GM23338 (cell line): ENCODE measurements at regions not wholly inside any gene's neighbourhood (a gene's known extent, or its start where the extent isn't known, plus 50 kb on each side); places are given as distances from the start of the nearest gene placed in this dataset.

Source experiments
- ATAC-seq: fragments of 200-7000 bp; cut with Tn5 transposase; 3 replicates; pipeline ENCODE4 v1.9.1; 2020
- DNase-seq: peaks from one replicate; pipeline ENCODE4 v3.0.0-alpha.2; 2015; ENCODE audit warnings: low spot score
- H2AFZ ChIP-seq: fragments of 200-600 bp; sonication (generic); 2 replicates; pipeline ENCODE4 v1.8.0; 2016; ENCODE audit warnings: antibody characterized with exemption, mild to moderate bottlenecking, moderate library complexity
- H3F3A ChIP-seq: fragments of 200-600 bp; sonication (generic); replicated peaks from 2 replicates; pipeline ENCODE4 v1.8.0; 2017; ENCODE audit warnings: antibody characterized with exemption, mixed run types, low read depth
- H3K27ac ChIP-seq: fragments of 200-600 bp; sonication (generic); 2 replicates; pipeline ENCODE4 v1.6.1; 2016; ENCODE audit warnings: low read depth
- H3K27me3 ChIP-seq: fragments of 200-600 bp; sonication (generic); 2 replicates; pipeline ENCODE4 v1.8.0; 2016; ENCODE audit warnings: mild to moderate bottlenecking, mixed run types, moderate library complexity; ENCODE audit not compliant: insufficient read depth
- H3K36me3 ChIP-seq: fragments of 200-600 bp; sonication (generic); 2 replicates; pipeline ENCODE4 v1.8.0; 2016; ENCODE audit warnings: mild to moderate bottlenecking; ENCODE audit not compliant: insufficient read depth
- H3K4me1 ChIP-seq: fragments of 200-600 bp; sonication (generic); 2 replicates; pipeline ENCODE4 v1.8.0; 2016; ENCODE audit warnings: mild to moderate bottlenecking, moderate library complexity; ENCODE audit not compliant: insufficient read depth
- H3K4me2 ChIP-seq: fragments of 200-600 bp; sonication (generic); 2 replicates; pipeline ENCODE4 v1.7.1; 2017; ENCODE audit warnings: mixed run types
- H3K4me3 ChIP-seq: fragments of 200-600 bp; sonication (generic); 2 replicates; pipeline ENCODE4 v1.6.1; 2016; ENCODE audit warnings: mixed run types
- H3K79me2 ChIP-seq: fragments of 200-600 bp; sonication (generic); replicated peaks from 2 replicates; pipeline ENCODE4 v1.8.0; 2017; ENCODE audit warnings: mild to moderate bottlenecking; ENCODE audit not compliant: insufficient read depth
- H3K9me2 ChIP-seq: fragments of 200-600 bp; sonication (generic); 2 replicates; pipeline ENCODE4 v1.8.0; 2017; ENCODE audit not compliant: insufficient read depth
- H4K20me1 ChIP-seq: fragments of 200-600 bp; sonication (generic); replicated peaks from 2 replicates; pipeline ENCODE4 v1.8.0; 2017; ENCODE audit warnings: mild to moderate bottlenecking; ENCODE audit not compliant: insufficient read depth
- H3K27ac Mint-ChIP-seq: 2 replicates; pipeline ENCODE4 v1.8.0; 2020; ENCODE audit warnings: inconsistent platforms, mild to moderate bottlenecking, moderate library complexity, mixed read lengths
- H3K27me3 Mint-ChIP-seq: 3 replicates; pipeline ENCODE4 v1.8.0; 2022; ENCODE audit warnings: low read depth, mild to moderate bottlenecking, moderate library complexity, mixed read lengths, inconsistent platforms; ENCODE audit not compliant: insufficient read depth, poor library complexity
- H3K36me3 Mint-ChIP-seq: 3 replicates; pipeline ENCODE4 v1.8.0; 2021; ENCODE audit warnings: low read depth, mild to moderate bottlenecking, inconsistent platforms, moderate library complexity, mixed read lengths
- H3K4me1 Mint-ChIP-seq: 3 replicates; pipeline ENCODE4 v1.8.0; 2020; ENCODE audit warnings: mild to moderate bottlenecking, inconsistent platforms, mixed read lengths
- H3K4me3 Mint-ChIP-seq: 3 replicates; pipeline ENCODE4 v1.8.0; 2021; ENCODE audit warnings: moderate library complexity, mild to moderate bottlenecking, inconsistent platforms, mixed read lengths
- H3K9me3 Mint-ChIP-seq: 3 replicates; pipeline ENCODE4 v1.8.0; 2020; ENCODE audit warnings: moderate library complexity, mild to moderate bottlenecking, inconsistent platforms, mixed read lengths
- CREB1 ChIP-seq: fragments of 250-450 bp; sonication (Bioruptor Pico); IDR thresholded peaks from 2 replicates; pipeline ENCODE4 v1.5.0; 2020; ENCODE audit warnings: low read depth, mild to moderate bottlenecking, moderate library complexity
- EZH2 ChIP-seq: fragments of 200-600 bp; sonication (generic); IDR thresholded peaks from one replicate; pipeline ENCODE4 v1.8.0; 2017; ENCODE audit warnings: antibody characterized with exemption, mild to moderate bottlenecking, low read depth; ENCODE audit not compliant: unreplicated experiment
- EZH2phosphoT487 ChIP-seq: fragments of 200-600 bp; sonication (generic); IDR thresholded peaks from one replicate; pipeline ENCODE4 v1.8.1; 2018; ENCODE audit warnings: antibody characterized with exemption; ENCODE audit not compliant: unreplicated experiment
- JUNB ChIP-seq: IDR thresholded peaks from one replicate; pipeline ENCODE4 v1.6.1; 2016; ENCODE audit warnings: antibody characterized with exemption; ENCODE audit not compliant: unreplicated experiment
- NANOG ChIP-seq: IDR thresholded peaks from 2 replicates; pipeline ENCODE4 v1.6.1; 2016; ENCODE audit warnings: antibody characterized with exemption, borderline replicate concordance
- POLR2AphosphoS5 ChIP-seq: IDR thresholded peaks from 2 replicates; pipeline ENCODE4 v1.6.1; 2016; ENCODE audit warnings: antibody characterized with exemption, low read depth
- REST ChIP-seq: IDR thresholded peaks from one replicate; pipeline ENCODE4 v1.6.1; 2018; ENCODE audit warnings: antibody characterized with exemption; ENCODE audit not compliant: unreplicated experiment
- STAT1 ChIP-seq: IDR thresholded peaks from one replicate; pipeline ENCODE4 v1.6.1; 2016; ENCODE audit warnings: antibody characterized with exemption; ENCODE audit not compliant: unreplicated experiment
- ZNF114 ChIP-seq: fragments of 250-450 bp; sonication (Bioruptor Pico); IDR thresholded peaks from 2 replicates; pipeline ENCODE4 v1.5.0; 2020; ENCODE audit warnings: mild to moderate bottlenecking, moderate library complexity
- ZNF331 ChIP-seq: fragments of 250-450 bp; sonication (Bioruptor Pico); IDR thresholded peaks from 2 replicates; pipeline ENCODE4 v1.5.0; 2020; ENCODE audit warnings: low read depth, mild to moderate bottlenecking, moderate library complexity
- TF ChIP-seq, protein P1 (sequence below): IDR thresholded peaks from 2 replicates; pipeline ENCODE4 v1.6.1; 2016; ENCODE audit warnings: antibody characterized with exemption
- TF ChIP-seq, protein P2 (sequence below): fragments of 250-450 bp; sonication (Bioruptor Pico); IDR thresholded peaks from 2 replicates; pipeline ENCODE4 v1.5.0; 2020; ENCODE audit warnings: mild to moderate bottlenecking, moderate library complexity
- TF ChIP-seq, protein P3 (sequence below), 2 experiments: fragments of 200-600 bp in 1 of 2; sonication (generic) in 1 of 2; conservative IDR thresholded peaks; 2 replicates each; pipeline versions ENCODE4 v1.5.1 to v1.6.1; 2016 to 2017; ENCODE audit warnings: antibody characterized with exemption in 2 of 2, low read depth in 2 of 2, mild to moderate bottlenecking in 2 of 2, moderate library complexity in 1 of 2

- H3K4me1 ChIP-seq = 0 out of 2 replicates have a peak, but pooled peaks cover 2% of the 10 kb centered on the region
- Mint-ChIP-seq H3K9me3 (no peaks in the 10 kb centered on the region), H3K4me3 (no peak overlapping the region), H3K27ac (no peak overlapping the region), H3K36me3 (no peaks in the 10 kb centered on the region), H3K27me3 (peaks cover 4% of the 10 kb centered on the region), H3K4me1 (peaks cover under 1% of the 10 kb centered on the region; the same call in 2 of the 3 replicates)
- no peak overlapping the region for H2AFZ ChIP-seq
- TF ChIP-seq, protein P1, sequence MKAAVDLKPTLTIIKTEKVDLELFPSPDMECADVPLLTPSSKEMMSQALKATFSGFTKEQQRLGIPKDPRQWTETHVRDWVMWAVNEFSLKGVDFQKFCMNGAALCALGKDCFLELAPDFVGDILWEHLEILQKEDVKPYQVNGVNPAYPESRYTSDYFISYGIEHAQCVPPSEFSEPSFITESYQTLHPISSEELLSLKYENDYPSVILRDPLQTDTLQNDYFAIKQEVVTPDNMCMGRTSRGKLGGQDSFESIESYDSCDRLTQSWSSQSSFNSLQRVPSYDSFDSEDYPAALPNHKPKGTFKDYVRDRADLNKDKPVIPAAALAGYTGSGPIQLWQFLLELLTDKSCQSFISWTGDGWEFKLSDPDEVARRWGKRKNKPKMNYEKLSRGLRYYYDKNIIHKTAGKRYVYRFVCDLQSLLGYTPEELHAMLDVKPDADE = no peak
- TF ChIP-seq REST (no peak), ZNF114 (no peak), STAT1 (no peak), CREB1 (CRISPR knock-in tag) (no peak), NANOG (no peak), EZH2 (no peak), EZH2phosphoT487 (no peak), JUNB (no peak), POLR2AphosphoS5 (no peak), ZNF331 (CRISPR knock-in tag) (no peak)
- TF ChIP-seq, protein P2, sequence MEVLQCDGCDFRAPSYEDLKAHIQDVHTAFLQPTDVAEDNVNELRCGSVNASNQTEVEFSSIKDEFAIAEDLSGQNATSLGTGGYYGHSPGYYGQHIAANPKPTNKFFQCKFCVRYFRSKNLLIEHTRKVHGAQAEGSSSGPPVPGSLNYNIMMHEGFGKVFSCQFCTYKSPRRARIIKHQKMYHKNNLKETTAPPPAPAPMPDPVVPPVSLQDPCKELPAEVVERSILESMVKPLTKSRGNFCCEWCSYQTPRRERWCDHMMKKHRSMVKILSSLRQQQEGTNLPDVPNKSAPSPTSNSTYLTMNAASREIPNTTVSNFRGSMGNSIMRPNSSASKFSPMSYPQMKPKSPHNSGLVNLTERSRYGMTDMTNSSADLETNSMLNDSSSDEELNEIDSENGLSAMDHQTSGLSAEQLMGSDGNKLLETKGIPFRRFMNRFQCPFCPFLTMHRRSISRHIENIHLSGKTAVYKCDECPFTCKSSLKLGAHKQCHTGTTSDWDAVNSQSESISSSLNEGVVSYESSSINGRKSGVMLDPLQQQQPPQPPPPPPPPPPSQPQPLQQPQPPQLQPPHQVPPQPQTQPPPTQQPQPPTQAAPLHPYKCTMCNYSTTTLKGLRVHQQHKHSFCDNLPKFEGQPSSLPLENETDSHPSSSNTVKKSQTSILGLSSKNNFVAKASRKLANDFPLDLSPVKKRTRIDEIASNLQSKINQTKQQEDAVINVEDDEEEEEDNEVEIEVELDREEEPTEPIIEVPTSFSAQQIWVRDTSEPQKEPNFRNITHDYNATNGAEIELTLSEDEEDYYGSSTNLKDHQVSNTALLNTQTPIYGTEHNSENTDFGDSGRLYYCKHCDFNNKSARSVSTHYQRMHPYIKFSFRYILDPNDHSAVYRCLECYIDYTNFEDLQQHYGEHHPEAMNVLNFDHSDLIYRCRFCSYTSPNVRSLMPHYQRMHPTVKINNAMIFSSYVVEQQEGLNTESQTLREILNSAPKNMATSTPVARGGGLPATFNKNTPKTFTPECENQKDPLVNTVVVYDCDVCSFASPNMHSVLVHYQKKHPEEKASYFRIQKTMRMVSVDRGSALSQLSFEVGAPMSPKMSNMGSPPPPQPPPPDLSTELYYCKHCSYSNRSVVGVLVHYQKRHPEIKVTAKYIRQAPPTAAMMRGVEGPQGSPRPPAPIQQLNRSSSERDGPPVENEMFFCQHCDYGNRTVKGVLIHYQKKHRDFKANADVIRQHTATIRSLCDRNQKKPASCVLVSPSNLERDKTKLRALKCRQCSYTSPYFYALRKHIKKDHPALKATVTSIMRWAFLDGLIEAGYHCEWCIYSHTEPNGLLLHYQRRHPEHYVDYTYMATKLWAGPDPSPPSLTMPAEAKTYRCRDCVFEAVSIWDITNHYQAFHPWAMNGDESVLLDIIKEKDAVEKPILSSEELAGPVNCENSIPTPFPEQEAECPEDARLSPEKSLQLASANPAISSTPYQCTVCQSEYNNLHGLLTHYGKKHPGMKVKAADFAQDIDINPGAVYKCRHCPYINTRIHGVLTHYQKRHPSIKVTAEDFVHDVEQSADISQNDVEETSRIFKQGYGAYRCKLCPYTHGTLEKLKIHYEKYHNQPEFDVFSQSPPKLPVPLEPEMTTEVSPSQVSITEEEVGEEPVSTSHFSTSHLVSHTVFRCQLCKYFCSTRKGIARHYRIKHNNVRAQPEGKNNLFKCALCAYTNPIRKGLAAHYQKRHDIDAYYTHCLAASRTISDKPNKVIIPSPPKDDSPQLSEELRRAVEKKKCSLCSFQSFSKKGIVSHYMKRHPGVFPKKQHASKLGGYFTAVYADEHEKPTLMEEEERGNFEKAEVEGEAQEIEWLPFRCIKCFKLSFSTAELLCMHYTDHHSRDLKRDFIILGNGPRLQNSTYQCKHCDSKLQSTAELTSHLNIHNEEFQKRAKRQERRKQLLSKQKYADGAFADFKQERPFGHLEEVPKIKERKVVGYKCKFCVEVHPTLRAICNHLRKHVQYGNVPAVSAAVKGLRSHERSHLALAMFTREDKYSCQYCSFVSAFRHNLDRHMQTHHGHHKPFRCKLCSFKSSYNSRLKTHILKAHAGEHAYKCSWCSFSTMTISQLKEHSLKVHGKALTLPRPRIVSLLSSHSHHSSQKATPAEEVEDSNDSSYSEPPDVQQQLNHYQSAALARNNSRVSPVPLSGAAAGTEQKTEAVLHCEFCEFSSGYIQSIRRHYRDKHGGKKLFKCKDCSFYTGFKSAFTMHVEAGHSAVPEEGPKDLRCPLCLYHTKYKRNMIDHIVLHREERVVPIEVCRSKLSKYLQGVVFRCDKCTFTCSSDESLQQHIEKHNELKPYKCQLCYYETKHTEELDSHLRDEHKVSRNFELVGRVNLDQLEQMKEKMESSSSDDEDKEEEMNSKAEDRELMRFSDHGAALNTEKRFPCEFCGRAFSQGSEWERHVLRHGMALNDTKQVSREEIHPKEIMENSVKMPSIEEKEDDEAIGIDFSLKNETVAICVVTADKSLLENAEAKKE = no peak
- TF ChIP-seq, protein P3, sequence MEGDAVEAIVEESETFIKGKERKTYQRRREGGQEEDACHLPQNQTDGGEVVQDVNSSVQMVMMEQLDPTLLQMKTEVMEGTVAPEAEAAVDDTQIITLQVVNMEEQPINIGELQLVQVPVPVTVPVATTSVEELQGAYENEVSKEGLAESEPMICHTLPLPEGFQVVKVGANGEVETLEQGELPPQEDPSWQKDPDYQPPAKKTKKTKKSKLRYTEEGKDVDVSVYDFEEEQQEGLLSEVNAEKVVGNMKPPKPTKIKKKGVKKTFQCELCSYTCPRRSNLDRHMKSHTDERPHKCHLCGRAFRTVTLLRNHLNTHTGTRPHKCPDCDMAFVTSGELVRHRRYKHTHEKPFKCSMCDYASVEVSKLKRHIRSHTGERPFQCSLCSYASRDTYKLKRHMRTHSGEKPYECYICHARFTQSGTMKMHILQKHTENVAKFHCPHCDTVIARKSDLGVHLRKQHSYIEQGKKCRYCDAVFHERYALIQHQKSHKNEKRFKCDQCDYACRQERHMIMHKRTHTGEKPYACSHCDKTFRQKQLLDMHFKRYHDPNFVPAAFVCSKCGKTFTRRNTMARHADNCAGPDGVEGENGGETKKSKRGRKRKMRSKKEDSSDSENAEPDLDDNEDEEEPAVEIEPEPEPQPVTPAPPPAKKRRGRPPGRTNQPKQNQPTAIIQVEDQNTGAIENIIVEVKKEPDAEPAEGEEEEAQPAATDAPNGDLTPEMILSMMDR (conservative IDR thresholded peaks at IDR 0.05; ENCODE audit: low read depth in 2 of 2) = no peak
- no peaks in the 10 kb centered on the region for H4K20me1 ChIP-seq
- no peaks in the 10 kb centered on the region for H3K36me3 ChIP-seq
- ATAC-seq (no peak), DNase-seq (no peak)
- no peaks in the 10 kb centered on the region for H3K79me2 ChIP-seq
- no peaks in the 10 kb centered on the region for H3K27me3 ChIP-seq
- no peak overlapping the region for H3K4me3 ChIP-seq
- H3K4me2 ChIP-seq = no peak overlapping the region
- H3K27ac ChIP-seq = no peak overlapping the region
- 0 out of 2 replicates have a peak, but pooled peaks cover 10% of the 10 kb centered on the region for H3K9me2 ChIP-seq
- H3F3A ChIP-seq = no peaks in the 10 kb centered on the region
These were observed 91.0 kb upstream of the ANKH start for GRCh38 chr5:14962604-14963003.
